Amniotic stem cell (primary cell): ENCODE measurements at regions not wholly inside any gene's neighbourhood (a gene's known extent, or its start where the extent isn't known, plus 50 kb on each side); places are given as distances from the start of the nearest gene placed in this dataset.
A peak's percentile ranks its signal among the peaks of the same experiment; 100 is the strongest.
"Not testable (repeated sequence)": the region's sequence is repeated elsewhere in the genome, so short reads cannot be mapped to it uniquely, and the experiment has no call there.

ENCODE experiments used
- DNase-seq: peaks from one replicate; lab custom pipeline; 2025; lab: John Stamatoyannopoulos, UW

- DNase-seq, result no peak
Measured at GRCh38 chr3:124138148-124138547, 146.2 kb upstream of the ROPN1 start.

DNA sequence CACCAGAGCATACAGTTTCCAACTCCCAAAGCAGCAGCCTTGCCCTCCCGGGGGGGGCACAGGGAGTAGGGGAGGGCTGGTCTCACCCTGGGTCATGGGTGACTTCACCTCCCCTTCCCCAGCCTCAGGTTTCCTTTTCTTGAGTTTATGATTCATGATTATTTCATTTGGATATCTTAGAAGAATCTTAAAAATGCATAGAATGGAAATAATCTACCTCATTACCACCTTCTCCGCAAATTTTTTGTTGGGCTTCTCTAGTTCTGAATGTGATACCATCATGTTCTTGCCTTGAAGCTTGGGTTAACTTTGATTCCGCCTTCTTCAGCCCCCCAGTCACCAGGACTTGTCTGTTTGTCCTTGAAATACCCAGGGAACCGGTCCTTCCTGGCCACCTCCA lies 148.8 kb upstream of the ROPN1 start:
- no peak for DNase-seq

DNA sequence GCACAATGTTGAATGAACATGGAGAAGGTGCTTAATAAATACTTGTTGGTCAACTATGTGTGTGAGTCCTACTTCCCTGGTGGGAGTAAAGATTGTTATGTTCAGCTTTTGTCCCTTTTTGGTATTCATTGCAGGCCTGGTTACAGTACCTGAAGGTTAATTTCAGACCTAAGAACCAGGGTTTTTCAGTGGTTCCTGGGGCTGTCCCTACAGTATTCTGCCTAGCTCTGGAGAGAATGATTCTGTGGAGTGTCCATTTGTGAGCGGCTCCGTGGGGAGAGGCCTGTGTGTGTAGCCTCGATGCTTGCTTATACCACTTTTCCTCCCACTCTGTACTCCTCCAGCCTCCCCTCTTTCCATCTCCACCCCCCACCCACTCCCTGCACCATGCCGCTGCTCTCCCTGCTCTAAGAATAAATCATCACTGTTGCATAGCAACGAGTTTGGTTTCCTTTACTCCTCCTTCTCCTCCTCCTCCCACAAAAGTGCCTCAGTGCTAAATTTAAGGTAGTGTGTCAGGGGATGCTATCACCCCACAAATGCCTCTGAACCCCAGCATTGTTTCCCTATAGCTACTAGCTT lies 150.6 kb upstream of the ROPN1 start:
- no peak for DNase-seq

DNA sequence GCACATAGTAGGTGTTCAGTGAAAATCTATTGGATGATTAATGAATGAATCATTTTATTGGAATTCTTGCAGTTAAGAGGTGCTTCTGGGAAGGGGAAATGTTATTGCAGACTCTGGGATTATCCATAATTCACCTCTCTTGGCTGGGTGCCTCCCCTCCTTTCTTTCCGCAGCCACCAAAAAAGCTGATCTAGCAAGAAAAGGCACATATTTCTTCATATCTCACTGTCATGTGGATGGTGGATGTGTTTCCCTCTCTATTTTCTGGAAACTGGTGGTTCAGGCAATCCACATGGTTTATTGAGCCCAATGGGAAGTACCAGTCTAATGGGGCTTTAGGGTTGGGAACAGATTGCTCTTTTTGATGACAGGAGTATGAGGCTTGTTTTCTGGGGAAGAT lies 151.1 kb upstream of the ROPN1 start:
- no peak for DNase-seq

- DNase-seq, result no peak
Measured at GRCh38 chr3:124144035-124144814, 152.3 kb upstream of the ROPN1 start.

GRCh38 chr3:124147429-124147828 lies 155.5 kb upstream of the ROPN1 start:
- no peak for DNase-seq

DNA sequence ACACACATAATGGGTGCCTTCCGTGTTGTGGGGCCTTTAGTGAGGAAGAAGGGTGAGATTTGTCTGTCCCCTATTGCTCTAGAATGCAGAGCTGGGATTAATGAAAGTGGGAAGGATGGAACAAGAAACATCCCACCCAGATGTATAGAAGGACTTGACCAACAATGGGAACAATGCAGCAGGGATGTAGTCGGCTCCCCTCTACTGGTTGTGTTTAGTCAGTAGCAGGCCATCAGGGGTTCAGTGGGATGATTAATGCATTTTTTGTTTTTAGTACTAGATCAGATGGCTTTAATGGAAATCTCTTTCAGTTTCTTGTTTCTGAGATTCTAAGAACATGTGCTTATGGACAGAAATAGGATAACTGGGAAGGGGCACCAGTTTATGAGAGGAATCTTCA lies 156.0 kb upstream of the ROPN1 start:
- DNase-seq, result no peak

DNA sequence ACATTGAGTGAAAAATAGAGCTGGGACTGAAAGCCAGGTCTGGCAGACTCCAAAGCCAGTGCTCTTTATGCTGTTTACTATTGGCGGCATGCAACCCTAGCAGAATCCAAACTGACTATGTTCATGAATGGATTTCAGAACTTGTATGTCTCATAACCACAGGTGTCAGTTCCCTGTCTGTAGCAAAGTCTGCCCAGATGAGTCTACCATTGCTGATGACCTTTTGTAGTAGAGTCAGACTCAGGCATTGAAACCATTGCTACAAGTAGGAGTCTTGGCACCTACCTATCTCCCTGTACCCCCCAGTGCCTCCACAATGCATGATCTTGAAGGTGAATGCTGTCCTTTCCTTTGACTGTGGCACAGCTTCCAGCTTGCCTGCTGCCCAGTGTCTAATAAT lies 157.2 kb upstream of the ROPN1 start:
- DNase-seq, result no peak

GRCh38 chr3:124149771-124150170 lies 157.8 kb upstream of the ROPN1 start:
- DNase-seq, result no peak

GRCh38 chr3:124152891-124153290 lies 161.0 kb upstream of the ROPN1 start:
- DNase-seq, result not testable (repeated sequence)

- no peak for DNase-seq
Measured at GRCh38 chr3:124156866-124157712, 165.2 kb upstream of the ROPN1 start.

DNA sequence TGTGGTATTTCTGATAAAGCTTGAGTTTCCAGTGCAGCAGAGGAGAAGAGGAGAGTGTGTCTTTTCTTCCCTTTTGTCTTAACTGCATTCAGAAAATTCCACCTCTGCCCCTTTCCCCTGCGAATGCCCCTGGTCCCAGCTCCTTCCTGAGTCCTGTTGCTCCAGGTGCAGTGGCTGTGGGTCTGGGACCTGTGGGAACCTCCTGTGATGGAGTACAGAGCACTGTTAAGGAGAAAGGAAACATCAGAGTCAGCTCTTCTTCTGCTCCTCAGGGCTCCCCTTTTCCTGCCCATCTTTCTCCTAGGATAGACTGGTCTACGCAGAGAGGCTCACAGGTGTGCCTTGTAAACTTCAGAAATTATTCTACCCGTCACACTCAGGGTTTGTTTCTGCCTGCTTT lies 165.8 kb upstream of the ROPN1 start:
- no peak for DNase-seq

- no peak for DNase-seq
Measured at GRCh38 chr3:124158168-124158881, 166.4 kb upstream of the ROPN1 start.

DNA sequence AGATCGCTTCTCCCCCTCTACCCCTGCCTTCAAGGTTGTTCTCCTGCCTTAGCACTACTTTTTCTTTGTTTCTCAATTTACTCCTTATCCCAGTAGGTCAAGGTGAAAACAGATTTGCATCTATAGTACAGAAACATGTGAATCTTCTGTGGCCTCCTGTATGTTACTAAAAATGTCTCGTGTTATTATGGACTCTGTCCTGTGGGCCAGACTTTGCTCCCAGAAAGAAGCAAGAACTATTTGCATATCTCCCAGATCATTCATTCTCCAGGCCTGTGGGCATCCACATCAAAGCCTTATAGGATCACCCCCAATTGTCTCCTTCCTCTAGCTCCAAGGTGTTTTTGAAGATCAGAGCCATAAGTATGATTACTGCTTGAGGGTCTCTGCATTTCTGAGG lies 169.5 kb upstream of the ROPN1 start:
- no peak for DNase-seq

GRCh38 chr3:124163689-124164088 lies 171.8 kb upstream of the ROPN1 start:
- DNase-seq, result no peak

DNA sequence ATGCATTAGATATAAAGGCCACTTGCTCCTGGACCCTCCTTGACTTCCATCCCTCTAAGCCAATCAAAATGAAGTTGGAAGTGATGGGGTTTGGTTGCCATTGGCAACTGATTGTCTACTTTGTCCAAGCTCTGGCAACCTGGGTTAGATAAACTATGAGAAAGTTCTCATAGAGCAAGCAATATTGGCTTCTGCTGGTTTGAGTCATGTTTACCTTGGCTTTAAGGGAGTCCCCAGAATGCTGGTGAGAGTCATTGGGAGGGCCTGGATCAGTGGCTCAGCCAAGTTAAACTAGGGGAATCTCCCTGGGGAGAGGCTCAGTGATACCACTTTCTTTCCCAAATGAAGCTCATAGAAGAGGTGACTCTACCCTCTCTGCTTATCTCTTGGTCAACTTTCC lies 176.3 kb upstream of the ROPN1 start:
- DNase-seq, result peak; percentile 15

DNA sequence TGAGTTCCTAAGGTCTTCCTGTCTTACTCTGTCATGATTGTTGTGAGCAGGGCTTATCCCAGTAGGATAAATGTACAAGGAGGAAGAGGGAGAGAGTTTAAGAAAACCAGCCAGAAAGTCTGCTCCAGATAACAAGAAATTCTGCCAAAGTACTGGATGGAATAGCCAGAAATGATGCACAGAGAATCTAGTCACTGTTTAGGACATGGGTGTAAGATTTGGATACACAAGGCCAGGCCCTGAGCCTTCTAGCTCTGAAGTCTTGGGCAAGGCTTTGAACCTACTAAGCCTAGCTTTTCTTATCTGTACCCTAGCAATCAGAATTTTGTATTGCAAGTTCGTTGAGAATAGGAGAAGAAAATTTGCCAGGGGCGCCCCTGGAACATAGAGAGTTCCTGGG lies 180.4 kb upstream of the ROPN1 start:
- DNase-seq, result no peak

DNA sequence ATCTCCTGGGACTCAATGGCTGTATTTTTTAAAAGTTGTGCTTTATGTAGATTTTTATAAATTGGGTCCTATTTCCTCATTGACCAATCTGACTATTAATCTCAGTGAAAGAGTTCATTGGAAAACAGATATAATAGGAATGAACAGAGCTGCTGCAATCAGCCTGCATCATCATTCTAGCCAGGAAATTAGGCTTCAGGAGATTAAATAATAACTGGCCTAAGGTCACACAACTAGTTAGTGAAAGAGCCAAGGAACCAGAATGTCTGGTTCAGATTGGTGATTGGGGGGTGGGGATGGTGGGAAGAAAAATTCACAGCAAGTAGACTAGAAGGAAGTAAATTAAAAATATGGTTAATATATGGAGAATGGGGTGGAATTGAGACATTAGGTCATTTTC lies 180.9 kb upstream of the ROPN1 start:
- DNase-seq, result no peak

GRCh38 chr3:124174476-124174875 lies 182.6 kb upstream of the ROPN1 start:
- no peak for DNase-seq

- no peak for DNase-seq
Measured at GRCh38 chr3:124174910-124175874, 183.3 kb upstream of the ROPN1 start.

GRCh38 chr3:124177071-124177470 lies 185.1 kb upstream of the ROPN1 start:
- DNase-seq, result no peak
